GM23248 (cell line): ENCODE measurements at regions not wholly inside any gene's neighbourhood (a gene's known extent, or its start where the extent isn't known, plus 50 kb on each side); places are given as distances from the start of the nearest gene placed in this dataset.
"Not testable (repeated sequence)": the region's sequence is repeated elsewhere in the genome, so short reads cannot be mapped to it uniquely, and the experiment has no call there.

Experiments
- DNase-seq: peaks from one replicate; pipeline ENCODE4 v3.0.0-alpha.2; 2015
- H2AFZ ChIP-seq: fragments of 200-600 bp; sonication (generic); 2 replicates; pipeline ENCODE4 v1.6.1; 2016; ENCODE audit warnings: antibody characterized with exemption
- H3F3A ChIP-seq: fragments of 200-600 bp; sonication (generic); 2 replicates; pipeline ENCODE4 v1.6.1; 2016; ENCODE audit warnings: mild to moderate bottlenecking, antibody characterized with exemption, mixed run types; ENCODE audit not compliant: insufficient read depth
- H3K27ac ChIP-seq: fragments of 200-600 bp; sonication (generic); 2 replicates; pipeline ENCODE4 v1.5.1; 2016; ENCODE audit warnings: mild to moderate bottlenecking
- H3K27me3 ChIP-seq: fragments of 200-600 bp; sonication (generic); replicated peaks from 2 replicates; pipeline ENCODE4 v1.6.1; 2016; ENCODE audit warnings: mild to moderate bottlenecking; ENCODE audit not compliant: insufficient read depth
- H3K36me3 ChIP-seq: fragments of 200-600 bp; sonication (generic); 2 replicates; pipeline ENCODE4 v1.6.1; 2016; ENCODE audit warnings: low read depth, mild to moderate bottlenecking
- H3K4me1 ChIP-seq: fragments of 200-600 bp; sonication (generic); 2 replicates; pipeline ENCODE4 v1.6.1; 2016; ENCODE audit warnings: mild to moderate bottlenecking; ENCODE audit not compliant: insufficient read depth
- H3K4me2 ChIP-seq: fragments of 200-600 bp; sonication (generic); one replicate; pipeline ENCODE4 v1.6.1; 2016; ENCODE audit warnings: mild to moderate bottlenecking; ENCODE audit not compliant: unreplicated experiment
- H3K4me3 ChIP-seq: fragments of 200-600 bp; sonication (generic); 2 replicates; pipeline ENCODE4 v1.5.1; 2016; ENCODE audit warnings: mild to moderate bottlenecking
- H3K79me2 ChIP-seq: fragments of 200-600 bp; sonication (generic); 2 replicates; pipeline ENCODE4 v1.6.1; 2016; ENCODE audit warnings: mild to moderate bottlenecking; ENCODE audit not compliant: insufficient read depth
- H3K9ac ChIP-seq: fragments of 200-600 bp; sonication (generic); 2 replicates; pipeline ENCODE4 v1.6.1; 2016; ENCODE audit warnings: mild to moderate bottlenecking
- H3K9me2 ChIP-seq: fragments of 200-600 bp; sonication (generic); 2 replicates; pipeline ENCODE4 v1.6.1; 2016; ENCODE audit warnings: mixed run types, mild to moderate bottlenecking, moderate library complexity; ENCODE audit not compliant: insufficient read depth
- H3K9me3 ChIP-seq: fragments of 200-600 bp; sonication (generic); one replicate; pipeline ENCODE4 v1.6.1; 2017; ENCODE audit warnings: low read depth
- H4K20me1 ChIP-seq: fragments of 200-600 bp; sonication (generic); 2 replicates; pipeline ENCODE4 v1.6.0; 2016; ENCODE audit not compliant: insufficient read depth
- EZH2 ChIP-seq: fragments of 200-600 bp; sonication (generic); IDR thresholded peaks from 2 replicates; pipeline ENCODE4 v1.6.1; 2018; ENCODE audit warnings: antibody characterized with exemption, mild to moderate bottlenecking; ENCODE audit not compliant: insufficient read depth, poor library complexity, severe bottlenecking
- EZH2phosphoT487 ChIP-seq: fragments of 200-600 bp; sonication (generic); IDR thresholded peaks from 2 replicates; pipeline ENCODE4 v1.6.1; 2018; ENCODE audit warnings: antibody characterized with exemption, moderate library complexity, mild to moderate bottlenecking, low read depth; ENCODE audit not compliant: insufficient read depth
- WGBS, 2 experiments: methylation state at CpG; one replicate each; pipeline ENCODE4 v1.1.6; 2015 to 2017; ENCODE audit warnings: low lambda C conversion rate in 2 of 2, low coverage in 1 of 2; ENCODE audit errors: missing lambda C conversion rate in 2 of 2; 5-methylcytosine and 5-hydroxymethylcytosine counted together
- in situ Hi-C: fragments of 300-500 bp; cut with MboI; formaldehyde crosslinking; loops from 2 replicates; pipeline ENCODE4 v1.15.0; 2020

- Histone ChIP-seq H3K36me3 (no peaks in the 10 kb centered on the region), H3F3A (no peaks in the 10 kb centered on the region), H3K79me2 (no peaks in the 10 kb centered on the region), H3K9me2 (no peaks in the 10 kb centered on the region), H3K27me3 (no peaks in the 10 kb centered on the region), H4K20me1 (no peaks in the 10 kb centered on the region), H3K4me1 (no peaks in the 10 kb centered on the region), H3K4me2 (no peak overlapping the region), H3K27ac (no peak overlapping the region), H3K9ac (no peak overlapping the region), H3K9me3 (no peaks in the 10 kb centered on the region), H2AFZ (no peak overlapping the region), H3K4me3 (no peak overlapping the region)
- TF ChIP-seq EZH2 = no peak
- TF ChIP-seq EZH2phosphoT487 = no peak
- peak; percentile 8 for DNase-seq
- WGBS, 2 experiments = 58 to 61% methylated on average over 5 of the region's 5 CpGs
- in situ Hi-C loops = no loop called here
Measured at GRCh38 chr3:177262396-177262795, 65.1 kb upstream of the TBL1XR1 start.

GRCh38 chr3:177263615-177264368, 66.5 kb upstream of the TBL1XR1 start:
- Histone ChIP-seq H3K27me3 (no peaks in the 10 kb centered on the region), H3F3A (no peaks in the 10 kb centered on the region), H3K36me3 (no peaks in the 10 kb centered on the region), H3K79me2 (no peaks in the 10 kb centered on the region), H3K27ac (no peak overlapping the region), H3K4me2 (no peak overlapping the region), H2AFZ (peak overlapping the region; percentile 56), H3K9me2 (no peaks in the 10 kb centered on the region), H4K20me1 (no peaks in the 10 kb centered on the region), H3K9me3 (no peaks in the 10 kb centered on the region), H3K4me1 (no peaks in the 10 kb centered on the region), H3K9ac (no peak overlapping the region), H3K4me3 (no peak overlapping the region)
- in situ Hi-C loops = no loop called here
- 74 to 78% methylated on average over 8 of the region's 8 CpGs for WGBS, 2 experiments
- TF ChIP-seq EZH2 (no peak), EZH2phosphoT487 (no peak)
- DNase-seq = peak; percentile 23

GRCh38 chr3:177271811-177272501, 74.7 kb upstream of the TBL1XR1 start:
- H3K27me3 ChIP-seq, H2AFZ ChIP-seq, in situ Hi-C loops, H3K9ac ChIP-seq, H3K4me1 ChIP-seq, H3K4me3 ChIP-seq, H3K9me2 ChIP-seq, H4K20me1 ChIP-seq, H3F3A ChIP-seq, H3K79me2 ChIP-seq, H3K36me3 ChIP-seq, H3K4me2 ChIP-seq, H3K9me3 ChIP-seq, DNase-seq, H3K27ac ChIP-seq: not testable (repeated sequence)
- 95% methylated on average over 4 to 30 of the region's 36 CpGs for WGBS, 2 experiments

- Histone ChIP-seq H3K4me3 (no peak overlapping the region), H3K36me3 (no peaks in the 10 kb centered on the region), H3F3A (no peaks in the 10 kb centered on the region), H4K20me1 (no peaks in the 10 kb centered on the region), H3K27me3 (no peaks in the 10 kb centered on the region), H3K27ac (no peak overlapping the region), H3K9me2 (no peaks in the 10 kb centered on the region), H3K4me1 (no peaks in the 10 kb centered on the region), H3K79me2 (no peaks in the 10 kb centered on the region), H3K4me2 (no peak overlapping the region), H2AFZ (no peak overlapping the region), H3K9me3 (no peaks in the 10 kb centered on the region), H3K9ac (no peak overlapping the region)
- no peak for DNase-seq
- in situ Hi-C loops = no loop called here
- no peak for TF ChIP-seq EZH2phosphoT487
- no peak for TF ChIP-seq EZH2
Measured at GRCh38 chr3:177278016-177278415, 80.7 kb upstream of the TBL1XR1 start.
